ENCODE measurements at regions not wholly inside any gene's neighbourhood (a gene's known extent, or its start where the extent isn't known, plus 50 kb on each side); places are given as distances from the start of the nearest gene placed in this dataset.

GRCh38 chr4:157840034-157840433, 332.8 kb downstream of the GASK1B start:
- DNase-seq: no peak

- DNase-seq: no peak
Observed at GRCh38 chr4:157838366-157838765, 334.5 kb downstream of the GASK1B start.

GRCh38 chr4:157837071-157837703, 335.6 kb downstream of the GASK1B start:
- no peak for DNase-seq

- no peak for DNase-seq
Observed at GRCh38 chr4:157832596-157832995, 340.2 kb downstream of the GASK1B start.

- DNase-seq: no peak
Observed at GRCh38 chr4:157824021-157824420, 348.8 kb downstream of the GASK1B start.

- no peak for DNase-seq
Observed at GRCh38 chr4:157821814-157822213, 351.0 kb downstream of the GASK1B start.

- DNase-seq: no peak
Observed at GRCh38 chr4:157819693-157820464, 352.9 kb downstream of the GASK1B start.

GRCh38 chr4:157818946-157819692, 353.7 kb downstream of the GASK1B start:
- no peak for DNase-seq

GRCh38 chr4:157810137-157810774, 362.6 kb downstream of the GASK1B start:
- DNase-seq: no peak

GRCh38 chr4:157808796-157809383, 363.9 kb downstream of the GASK1B start:
- no peak for DNase-seq

- no peak for DNase-seq
Observed at GRCh38 chr4:157806184-157806583, 366.6 kb downstream of the GASK1B start.

GRCh38 chr4:157804986-157805385, 367.8 kb downstream of the GASK1B start:
- no peak for DNase-seq

GRCh38 chr4:157803845-157804521, 368.8 kb downstream of the GASK1B start:
- no peak for DNase-seq

GRCh38 chr4:157803421-157803820, 369.4 kb downstream of the GASK1B start:
- no peak for DNase-seq

GRCh38 chr4:157795495-157795894, 377.3 kb downstream of the GASK1B start:
- no peak for DNase-seq

- no peak for DNase-seq
Observed at GRCh38 chr4:157792716-157793115, 380.1 kb downstream of the GASK1B start.

GRCh38 chr4:157791236-157791635, 381.6 kb downstream of the GASK1B start:
- no peak for DNase-seq

GRCh38 chr4:157787618-157788017, 385.2 kb downstream of the GASK1B start:
- no peak for DNase-seq

GRCh38 chr4:157781361-157781760, 391.5 kb downstream of the GASK1B start:
- DNase-seq: no peak

- no peak for DNase-seq
Observed at GRCh38 chr4:157779081-157779480, 393.7 kb downstream of the GASK1B start.

GRCh38 chr4:157776930-157777528, 395.8 kb downstream of the GASK1B start:
- no peak for DNase-seq

- DNase-seq: no peak
Observed at GRCh38 chr4:157775971-157776370, 396.9 kb downstream of the GASK1B start.
